ENCODE measurements at regions not wholly inside any gene's neighbourhood (a gene's known extent, or its start where the extent isn't known, plus 50 kb on each side); places are given as distances from the start of the nearest gene placed in this dataset.

GRCh38 chr10:3897156-3897555 is 112.1 kb upstream of the KLF6 start:
- Histone ChIP-seq H4K20me1 (replicated peaks; ENCODE audit: control insufficient read depth, insufficient read depth, low read length) (no peaks in the 10 kb centered on the region), H3K4me3 (no peak overlapping the region), H3K9me3 (replicated peaks; ENCODE audit: control insufficient read depth, insufficient read depth, low read depth, low read length) (no peaks in the 10 kb centered on the region), H3K27ac (ENCODE audit: extremely low read depth, low read depth, low read length) (no peak overlapping the region), H3K9me1 (ENCODE audit: control insufficient read depth, insufficient read depth, low read length) (no peaks in the 10 kb centered on the region), H3K27me3 (ENCODE audit: control insufficient read depth in 2 of 2, insufficient read depth in 2 of 2, low read length in 2 of 2) (no peaks in the 10 kb centered on the region), H3K4me1 (replicated peaks in 1 of 2; ENCODE audit: control insufficient read depth in 2 of 2, insufficient read depth in 2 of 2, low read length in 2 of 2) (peaks cover 3 to 17% of the 10 kb centered on the region in 2 experiments; a peak in 4 of 5 replicates), H3K4me2 (ENCODE audit: insufficient read depth, low read length) (no peak overlapping the region), H3K9ac (ENCODE audit: insufficient read depth in 1 of 2, low read depth in 2 of 2, low read length in 2 of 2) (no peak overlapping the region), H3K79me2 (ENCODE audit: control insufficient read depth, insufficient read depth, low read length) (no peaks in the 10 kb centered on the region), H3K36me3 (ENCODE audit: control insufficient read depth, insufficient read depth, low read length) (no peaks in the 10 kb centered on the region), H2AFZ (ENCODE audit: low read depth, low read length) (no peak overlapping the region)
- no peak for DNase-seq (ENCODE audit: extremely low read depth in 1 of 4, low spot score in 3 of 4)
- POLR2A ChIA-PET, result interaction anchor here (1.0 kb wide), 1 partner anchor 112 kb away, joined by 3 read pairs; no protein-coding TSS in a partner anchor
- WGBS (ENCODE audit: insufficient coverage, low coverage, missing lambda C conversion rate), result 64% methylated on average over 6 of the region's 6 CpGs
- in situ Hi-C loops (cut with MboI) (no loop called here), intact Hi-C loops (cut with micrococcal nuclease) (no loop called here)
- BruUV-seq (replicated peaks), result no TSS peak
- CTCF ChIA-PET (ENCODE audit: low intra/inter-chr PET ratio), result no interaction called here
- no peak for ATAC-seq
- no peak for FAIRE-seq
- TF ChIP-seq MYNN (IDR thresholded peaks at IDR 0.05) (no peak), MYNN (CRISPR knock-in tag; IDR thresholded peaks at IDR 0.05) (no peak), ZNF316 (IDR thresholded peaks at IDR 0.05) (peak; percentile 21; the same call in 1 of the 2 replicates), C11orf30 (IDR thresholded peaks at IDR 0.05; ENCODE audit: low read depth) (0 out of 2 replicates have a peak, but pooled peaks have one; percentile 22), SMARCE1 (IDR thresholded peaks at IDR 0.05) (no peak)

DNA sequence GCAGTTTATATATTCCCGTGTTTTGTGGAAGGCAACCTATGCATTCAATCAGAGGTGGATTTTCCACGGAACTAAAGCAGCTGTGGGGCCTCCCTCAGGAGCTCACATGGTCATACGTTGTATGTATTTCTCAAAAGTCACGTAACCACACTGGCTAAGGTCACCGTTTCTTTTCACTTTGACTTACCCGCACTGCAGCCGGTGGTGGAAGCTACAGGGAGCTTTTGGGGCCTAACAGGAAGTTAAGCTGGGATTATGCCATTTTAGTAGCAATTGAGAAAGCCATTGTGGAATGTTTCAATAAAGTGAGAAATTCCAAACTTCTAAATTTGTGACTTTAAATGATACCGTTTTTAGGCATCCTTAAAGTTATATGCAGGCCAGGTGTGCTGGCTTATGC is 111.2 kb upstream of the KLF6 start:
- H3K4me3 ChIP-seq, result no peak overlapping the region
- 69% methylated on average over 8 of the region's 8 CpGs for WGBS (ENCODE audit: insufficient coverage, low coverage, missing lambda C conversion rate)
- H3K79me2 ChIP-seq (ENCODE audit: control insufficient read depth, insufficient read depth, low read length), result no peaks in the 10 kb centered on the region
- intact Hi-C loops (cut with micrococcal nuclease) (no loop called here), in situ Hi-C loops (cut with MboI) (no loop called here)
- H3K4me1 ChIP-seq (replicated peaks in 1 of 2; ENCODE audit: control insufficient read depth in 2 of 2, insufficient read depth in 2 of 2, low read length in 2 of 2), result peaks cover 3 to 26% of the 10 kb centered on the region in 2 experiments; a peak in 4 of 5 replicates
- no peak for ATAC-seq
- BruUV-seq (replicated peaks), result no TSS peak
- ChIA-PET CTCF (ENCODE audit: low intra/inter-chr PET ratio) (no interaction called here), POLR2A (no interaction called here)
- no peak overlapping the region for H3K4me2 ChIP-seq (ENCODE audit: insufficient read depth, low read length)
- no peak for DNase-seq (ENCODE audit: extremely low read depth in 1 of 4, low spot score in 3 of 4)
- H3K9me3 ChIP-seq (replicated peaks; ENCODE audit: control insufficient read depth, insufficient read depth, low read depth, low read length), result no peaks in the 10 kb centered on the region
- H3K9me1 ChIP-seq (ENCODE audit: control insufficient read depth, insufficient read depth, low read length), result no peaks in the 10 kb centered on the region
- peak overlapping the region; percentile 21; the same call in 1 of the 2 replicates for H2AFZ ChIP-seq (ENCODE audit: low read depth, low read length)
- no peaks in the 10 kb centered on the region for H3K36me3 ChIP-seq (ENCODE audit: control insufficient read depth, insufficient read depth, low read length)
- no peak for FAIRE-seq
- no peaks in the 10 kb centered on the region for H3K27me3 ChIP-seq (ENCODE audit: control insufficient read depth in 2 of 2, insufficient read depth in 2 of 2, low read length in 2 of 2)
- no peak overlapping the region for H3K27ac ChIP-seq (ENCODE audit: extremely low read depth, low read depth, low read length)
- no peak overlapping the region for H3K9ac ChIP-seq (ENCODE audit: insufficient read depth in 1 of 2, low read depth in 2 of 2, low read length in 2 of 2)
- H4K20me1 ChIP-seq (replicated peaks; ENCODE audit: control insufficient read depth, insufficient read depth, low read length), result no peaks in the 10 kb centered on the region
- TF ChIP-seq GTF2E2 (tag; IDR thresholded peaks at IDR 0.05) (no peak), CTCF (IDR thresholded peaks at IDR 0.05 in 2 of 3, conservative IDR thresholded peaks at IDR 0.05 in 1 of 3; ENCODE audit: insufficient read depth in 2 of 3, low read depth in 1 of 3, low read length in 3 of 3) (no peak), TAF7 (tag; IDR thresholded peaks at IDR 0.05) (no peak), SMC3 (conservative IDR thresholded peaks at IDR 0.05; ENCODE audit: insufficient read depth, low read depth, low read length) (no peak), NFIC (IDR thresholded peaks at IDR 0.05) (no peak), ELK3 (CRISPR knock-in tag; IDR thresholded peaks at IDR 0.05) (no peak), CXXC5 (CRISPR knock-in tag; IDR thresholded peaks at IDR 0.05) (no peak), ATF3 (IDR thresholded peaks at IDR 0.05) (no peak), ATF3 (CRISPR knock-in tag; conservative IDR thresholded peaks at IDR 0.05) (no peak)
- TF ChIP-seq, protein P1, sequence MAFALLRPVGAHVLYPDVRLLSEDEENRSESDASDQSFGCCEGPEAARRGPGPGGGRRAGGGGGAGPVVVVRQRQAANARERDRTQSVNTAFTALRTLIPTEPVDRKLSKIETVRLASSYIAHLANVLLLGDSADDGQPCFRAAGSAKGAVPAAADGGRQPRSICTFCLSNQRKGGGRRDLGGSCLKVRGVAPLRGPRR (CRISPR knock-in tag; IDR thresholded peaks at IDR 0.05), result no peak

Measured in K562 (cell line).